ENCODE measurements at regions not wholly inside any gene's neighbourhood (a gene's known extent, or its start where the extent isn't known, plus 50 kb on each side); places are given as distances from the start of the nearest gene placed in this dataset.

GRCh38 chr3:103372031-103372430 lies 937.2 kb downstream of the ZPLD1 start:
- H3K9me3 ChIP-seq: no peaks in the 10 kb centered on the region
- no peak overlapping the region for H3K4me3 ChIP-seq
- no peaks in the 10 kb centered on the region for H3K36me3 ChIP-seq
- no peaks in the 10 kb centered on the region for H3K4me1 ChIP-seq
- no peaks in the 10 kb centered on the region for H3K27me3 ChIP-seq
- DNase-seq: no peak
- TF ChIP-seq POLR2A (IDR thresholded peaks at IDR 0.05): no peak
- TF ChIP-seq, protein P1, sequence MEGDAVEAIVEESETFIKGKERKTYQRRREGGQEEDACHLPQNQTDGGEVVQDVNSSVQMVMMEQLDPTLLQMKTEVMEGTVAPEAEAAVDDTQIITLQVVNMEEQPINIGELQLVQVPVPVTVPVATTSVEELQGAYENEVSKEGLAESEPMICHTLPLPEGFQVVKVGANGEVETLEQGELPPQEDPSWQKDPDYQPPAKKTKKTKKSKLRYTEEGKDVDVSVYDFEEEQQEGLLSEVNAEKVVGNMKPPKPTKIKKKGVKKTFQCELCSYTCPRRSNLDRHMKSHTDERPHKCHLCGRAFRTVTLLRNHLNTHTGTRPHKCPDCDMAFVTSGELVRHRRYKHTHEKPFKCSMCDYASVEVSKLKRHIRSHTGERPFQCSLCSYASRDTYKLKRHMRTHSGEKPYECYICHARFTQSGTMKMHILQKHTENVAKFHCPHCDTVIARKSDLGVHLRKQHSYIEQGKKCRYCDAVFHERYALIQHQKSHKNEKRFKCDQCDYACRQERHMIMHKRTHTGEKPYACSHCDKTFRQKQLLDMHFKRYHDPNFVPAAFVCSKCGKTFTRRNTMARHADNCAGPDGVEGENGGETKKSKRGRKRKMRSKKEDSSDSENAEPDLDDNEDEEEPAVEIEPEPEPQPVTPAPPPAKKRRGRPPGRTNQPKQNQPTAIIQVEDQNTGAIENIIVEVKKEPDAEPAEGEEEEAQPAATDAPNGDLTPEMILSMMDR (IDR thresholded peaks at IDR 0.05): no peak
- intact Hi-C loops (cut with DNase I; ENCODE audit: low total_unique reads): no loop called here
- no peak overlapping the region for H3K27ac ChIP-seq

- intact Hi-C loops (cut with DNase I; ENCODE audit: low total_unique reads): no loop called here
- no peaks in the 10 kb centered on the region for H3K36me3 ChIP-seq
- H3K9me3 ChIP-seq: no peaks in the 10 kb centered on the region
- no peaks in the 10 kb centered on the region for H3K4me1 ChIP-seq
- H3K4me3 ChIP-seq: no peak overlapping the region
- no peak overlapping the region for H3K27ac ChIP-seq
- DNase-seq: no peak
- TF ChIP-seq, protein P1 (IDR thresholded peaks at IDR 0.05): no peak
- TF ChIP-seq POLR2A (IDR thresholded peaks at IDR 0.05): no peak
- H3K27me3 ChIP-seq: no peaks in the 10 kb centered on the region
These were observed 945.6 kb downstream of the ZPLD1 start for GRCh38 chr3:103380391-103380790.

DNA sequence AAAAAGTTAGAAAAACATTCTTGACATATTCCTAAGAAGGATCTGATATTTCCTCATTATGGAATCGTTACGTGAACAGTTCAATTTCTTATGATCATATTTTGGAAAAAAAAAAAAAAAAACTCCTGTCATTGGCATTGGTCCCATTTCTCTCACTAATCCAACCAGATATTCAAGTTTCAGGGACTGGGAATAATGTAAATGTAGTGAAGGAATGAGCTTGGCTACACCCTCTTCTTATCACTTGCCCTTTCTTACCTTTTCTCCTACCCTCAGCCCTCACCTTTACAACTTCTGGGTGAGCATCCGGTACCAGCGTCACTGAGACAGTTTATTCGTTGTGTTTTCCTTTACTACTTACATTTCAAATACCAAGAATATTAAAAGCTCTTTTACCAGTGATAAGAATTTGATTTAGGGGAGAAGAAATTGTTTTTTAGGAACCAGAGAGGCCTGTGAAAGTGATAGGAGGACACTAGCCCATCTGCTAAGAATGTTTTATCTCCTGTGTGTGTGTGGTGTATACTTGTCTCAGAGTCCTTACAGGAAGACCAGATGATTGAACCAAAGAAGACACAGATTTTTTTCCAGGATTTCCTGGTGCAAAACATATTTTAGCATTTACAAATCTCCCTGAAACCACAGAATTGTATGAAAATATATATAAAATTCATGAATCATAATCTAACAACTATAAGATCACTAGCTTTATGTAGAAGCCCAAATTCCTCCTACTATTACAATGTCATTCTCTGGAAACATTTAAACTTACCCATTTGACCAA lies 946.7 kb downstream of the ZPLD1 start:
- Histone ChIP-seq H3K36me3 (no peaks in the 10 kb centered on the region), H3K4me1 (no peaks in the 10 kb centered on the region), H3K27me3 (no peaks in the 10 kb centered on the region), H3K4me3 (no peak overlapping the region), H3K9me3 (no peaks in the 10 kb centered on the region), H3K27ac (no peak overlapping the region)
- intact Hi-C loops (cut with DNase I; ENCODE audit: low total_unique reads): no loop called here
- no peak for TF ChIP-seq POLR2A (IDR thresholded peaks at IDR 0.05)
- TF ChIP-seq, protein P1 (IDR thresholded peaks at IDR 0.05): no peak
- no peak for DNase-seq

DNA sequence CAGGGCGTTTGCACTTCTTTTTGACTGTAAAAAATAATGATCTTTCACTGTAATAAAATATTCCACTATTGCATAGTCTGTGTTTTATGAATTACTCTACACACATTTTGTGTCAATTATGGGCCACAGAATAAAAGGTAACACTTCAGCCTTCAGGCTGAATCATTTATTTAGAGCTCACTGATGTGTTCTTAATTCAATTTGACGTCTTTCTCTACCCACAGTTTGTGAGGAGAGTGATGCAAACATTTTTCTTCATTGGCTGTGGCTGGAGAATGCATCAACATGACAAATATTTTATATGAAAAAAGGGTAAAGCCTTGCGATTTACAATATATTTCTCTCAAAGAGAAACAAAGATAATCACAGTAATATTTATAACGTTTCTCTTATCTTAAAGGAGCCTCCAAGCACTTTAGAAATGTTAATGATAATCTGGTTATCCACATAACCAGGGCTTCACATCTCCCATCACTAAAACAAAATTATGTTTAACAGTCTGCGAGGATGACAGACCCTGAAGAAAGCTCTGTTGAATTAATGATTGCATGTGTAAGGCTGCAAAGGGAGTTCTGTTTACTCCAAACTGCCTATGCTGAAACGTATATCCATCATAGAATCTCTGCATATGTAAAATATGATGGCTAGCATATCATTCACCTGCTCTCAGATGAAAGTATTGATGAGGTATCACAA lies 951.3 kb downstream of the ZPLD1 start:
- TF ChIP-seq, protein P1 (IDR thresholded peaks at IDR 0.05): no peak
- no peak for TF ChIP-seq POLR2A (IDR thresholded peaks at IDR 0.05)
- no peaks in the 10 kb centered on the region for H3K27me3 ChIP-seq
- H3K9me3 ChIP-seq: no peaks in the 10 kb centered on the region
- H3K36me3 ChIP-seq: no peaks in the 10 kb centered on the region
- no peak overlapping the region for H3K27ac ChIP-seq
- no peak for DNase-seq
- H3K4me3 ChIP-seq: no peak overlapping the region
- no peaks in the 10 kb centered on the region for H3K4me1 ChIP-seq
- intact Hi-C loops (cut with DNase I; ENCODE audit: low total_unique reads): no loop called here

- no peak overlapping the region for H3K27ac ChIP-seq
- H3K4me3 ChIP-seq: no peak overlapping the region
- DNase-seq: no peak
- H3K36me3 ChIP-seq: no peaks in the 10 kb centered on the region
- intact Hi-C loops (cut with DNase I; ENCODE audit: low total_unique reads): no loop called here
- no peaks in the 10 kb centered on the region for H3K9me3 ChIP-seq
- TF ChIP-seq, protein P1 (IDR thresholded peaks at IDR 0.05): no peak
- TF ChIP-seq POLR2A (IDR thresholded peaks at IDR 0.05): no peak
- H3K4me1 ChIP-seq: no peaks in the 10 kb centered on the region
- no peaks in the 10 kb centered on the region for H3K27me3 ChIP-seq
These were observed 953.4 kb downstream of the ZPLD1 start for GRCh38 chr3:103388214-103388613.
